GM21381 (cell line): ENCODE measurements at regions not wholly inside any gene's neighbourhood (a gene's known extent, or its start where the extent isn't known, plus 50 kb on each side); places are given as distances from the start of the nearest gene placed in this dataset.

ENCODE experiments used
- ATAC-seq: cut with Tn5 transposase; IDR thresholded peaks from one replicate; pipeline ENCODE4 v1.9.1; 2021; ENCODE audit warnings: mild to moderate bottlenecking, moderate library complexity; ENCODE audit not compliant: unreplicated experiment

DNA sequence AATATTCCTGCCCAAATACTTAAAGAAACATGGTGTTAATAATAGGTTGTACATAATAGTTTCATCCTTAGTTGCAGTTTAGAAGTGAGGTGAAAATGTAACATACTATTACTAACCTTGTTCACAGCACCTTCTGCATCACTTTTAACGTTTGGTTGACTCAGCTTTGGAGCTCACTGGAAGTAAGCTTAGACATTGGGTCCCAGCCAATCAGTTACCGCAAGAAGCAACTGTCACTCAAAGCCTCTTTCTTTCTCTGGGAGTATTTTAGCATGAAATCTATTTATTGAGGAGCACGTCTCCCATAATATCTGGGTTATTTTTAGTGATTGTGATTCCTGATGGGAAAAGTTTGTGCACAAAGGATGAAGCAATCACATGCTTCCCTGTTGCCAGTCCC lies 472.6 kb downstream of the SNAPC1 start:
- ATAC-seq: no peak

DNA sequence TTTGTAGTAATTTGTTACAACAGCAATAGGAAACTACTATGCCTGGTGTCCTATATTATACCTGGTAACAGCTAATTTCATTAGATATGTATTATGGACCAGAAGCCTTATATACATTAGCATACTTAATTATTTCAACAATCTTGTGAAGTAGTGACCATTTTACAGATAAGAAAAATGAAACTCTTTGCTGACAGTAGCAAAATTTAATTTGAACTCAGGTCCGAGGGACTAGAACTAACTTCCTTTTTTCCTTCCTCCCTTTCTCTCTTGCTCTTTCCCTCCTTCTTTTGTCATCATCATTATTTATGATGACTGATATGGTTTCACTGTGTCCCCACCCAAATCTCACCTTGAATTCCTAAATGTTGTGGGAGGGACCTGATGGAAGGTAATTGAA lies 482.0 kb downstream of the SNAPC1 start:
- ATAC-seq: no peak

GRCh38 chr14:62247266-62247665 lies 485.0 kb downstream of the SNAPC1 start:
- no peak for ATAC-seq

DNA sequence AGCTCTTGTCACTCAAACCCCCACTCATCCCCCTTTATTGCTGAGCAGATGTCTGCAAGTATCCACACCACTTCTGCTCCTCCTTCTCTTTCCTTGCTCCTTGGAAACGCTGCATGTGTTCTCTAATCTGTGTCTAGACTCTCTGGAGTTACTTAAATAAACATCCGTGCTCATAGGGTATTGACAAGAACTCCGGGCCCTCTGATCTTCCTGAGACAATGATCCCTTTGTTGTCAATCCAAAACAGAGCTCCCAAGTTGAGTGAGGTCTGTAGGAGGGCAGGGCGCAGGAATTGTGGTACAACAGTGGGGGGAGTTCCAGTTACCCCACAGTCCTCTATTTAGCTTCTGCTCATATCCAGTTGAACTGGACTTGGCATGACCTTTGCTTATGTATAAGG lies 489.0 kb downstream of the SNAPC1 start:
- ATAC-seq: no peak

GRCh38 chr14:62253171-62253570 lies 491.0 kb downstream of the SNAPC1 start:
- ATAC-seq: no peak

DNA sequence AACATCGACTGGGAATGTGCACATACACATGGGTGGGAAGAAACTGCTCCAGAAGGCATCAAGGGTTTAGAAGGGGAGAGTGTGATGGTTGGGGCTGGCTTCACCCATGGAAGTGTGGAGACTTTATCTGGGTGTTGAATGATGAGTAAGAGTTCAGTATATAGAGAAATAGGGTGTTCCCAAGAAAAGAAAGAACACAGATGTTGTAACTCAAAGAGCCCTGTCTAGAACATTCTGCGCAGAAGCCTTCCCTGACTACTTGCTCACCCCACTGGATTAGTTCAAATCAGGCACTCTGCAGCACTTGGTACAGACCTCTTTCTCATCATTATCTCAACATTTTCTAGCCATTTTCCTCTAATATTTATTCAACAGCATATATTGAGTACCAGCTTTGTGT lies 491.7 kb downstream of the SNAPC1 start:
- no peak for ATAC-seq

DNA sequence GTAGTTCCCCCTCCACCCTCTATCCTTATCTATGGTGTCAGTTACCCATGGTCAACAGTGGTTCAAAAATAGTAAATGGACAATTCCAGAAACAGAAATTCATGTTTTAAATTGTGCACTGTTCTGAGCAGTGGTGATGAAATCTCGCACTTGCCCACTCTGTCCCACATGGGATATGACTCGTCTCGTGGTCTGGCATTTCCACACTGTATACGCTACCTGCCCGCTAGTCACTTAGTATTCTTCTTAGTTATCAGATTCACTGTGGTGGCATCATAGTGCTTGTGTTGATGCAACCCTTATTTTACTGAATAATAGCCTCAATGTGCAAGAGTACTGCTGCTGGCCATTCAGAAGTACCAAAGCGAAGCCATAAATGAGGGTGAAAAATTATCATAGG lies 507.0 kb downstream of the SNAPC1 start:
- no peak for ATAC-seq

GRCh38 chr14:62270236-62270635 lies 508.0 kb downstream of the SNAPC1 start:
- ATAC-seq: no peak

DNA sequence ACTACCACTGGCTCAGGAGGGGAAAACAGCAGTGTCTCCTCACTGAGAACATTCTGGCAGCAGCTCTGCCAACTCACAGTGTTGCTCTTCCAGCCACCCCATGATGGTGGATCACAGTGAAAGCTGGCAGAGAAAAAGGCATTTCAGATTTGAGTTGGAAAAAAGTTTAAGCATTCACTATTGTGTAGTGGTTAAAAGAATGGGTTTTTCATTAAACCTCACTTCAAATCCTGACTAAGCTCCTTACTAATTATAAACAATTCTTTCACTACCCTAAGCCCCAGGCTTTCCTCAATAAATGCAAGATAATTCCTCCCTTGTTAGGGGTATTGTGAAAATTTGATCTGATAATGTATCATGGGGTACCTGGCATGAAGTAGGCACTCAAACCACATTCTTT lies 518.1 kb downstream of the SNAPC1 start:
- no peak for ATAC-seq

DNA sequence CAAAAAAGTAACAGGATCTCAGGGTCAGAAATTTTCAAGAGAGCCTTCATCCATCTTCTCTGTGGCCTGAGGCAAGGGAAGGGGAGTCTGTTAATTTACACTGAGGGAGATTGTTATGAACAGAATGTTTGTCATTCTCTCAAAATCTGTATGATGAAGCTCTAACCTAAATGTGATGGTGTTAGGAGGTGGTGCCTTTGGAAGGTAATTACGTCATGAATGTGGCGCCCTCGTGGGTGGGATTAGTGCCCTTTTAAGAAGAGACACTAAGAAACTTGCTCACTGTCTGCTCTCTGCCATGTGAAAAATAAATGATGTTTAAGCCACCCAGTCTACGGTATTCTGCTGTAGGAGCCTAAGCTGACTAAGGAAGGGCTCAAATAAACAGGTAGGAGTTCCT lies 521.6 kb downstream of the SNAPC1 start:
- ATAC-seq: no peak

GRCh38 chr14:62289471-62289870 lies 527.3 kb downstream of the SNAPC1 start:
- ATAC-seq: no peak

GRCh38 chr14:62301080-62301479 lies 538.9 kb downstream of the SNAPC1 start:
- ATAC-seq: no peak

DNA sequence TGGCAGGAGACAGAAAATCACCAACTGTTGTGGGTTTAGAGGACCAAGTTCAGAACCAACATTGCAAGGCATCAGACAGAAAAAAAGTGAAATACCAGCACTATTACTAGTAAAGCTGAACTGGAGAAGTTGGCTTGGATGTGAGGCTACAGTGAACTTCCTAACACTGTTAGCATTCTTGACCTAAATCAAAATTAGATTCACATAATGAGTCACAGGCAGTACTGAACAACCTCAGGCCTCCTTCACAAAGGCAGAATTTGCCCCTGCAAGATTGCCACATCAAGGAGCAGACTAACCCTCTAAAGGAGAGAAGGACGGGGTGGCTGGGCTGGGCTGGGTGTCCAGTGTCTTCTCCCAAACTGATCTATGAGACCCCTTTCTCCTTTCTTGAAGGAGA lies 539.7 kb downstream of the SNAPC1 start:
- no peak for ATAC-seq

DNA sequence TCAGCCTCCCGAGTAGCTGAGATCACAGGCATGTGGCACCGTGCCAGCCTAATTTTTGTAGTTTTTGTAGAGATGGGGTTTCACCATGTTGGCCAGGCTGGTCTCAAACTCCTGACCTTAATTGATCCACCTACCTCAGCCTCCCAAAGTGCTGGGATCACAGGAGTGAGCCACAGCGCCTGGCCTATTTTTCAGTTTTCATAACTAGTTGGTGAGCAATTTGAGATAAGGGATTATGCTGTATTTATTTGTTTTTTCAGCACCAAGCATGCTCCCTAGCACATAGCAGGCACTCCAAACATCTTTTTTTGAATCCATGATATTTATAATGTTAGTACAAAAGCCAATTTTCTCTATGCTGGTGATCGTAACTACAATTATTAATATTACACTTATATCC lies 541.2 kb downstream of the SNAPC1 start:
- no peak for ATAC-seq

DNA sequence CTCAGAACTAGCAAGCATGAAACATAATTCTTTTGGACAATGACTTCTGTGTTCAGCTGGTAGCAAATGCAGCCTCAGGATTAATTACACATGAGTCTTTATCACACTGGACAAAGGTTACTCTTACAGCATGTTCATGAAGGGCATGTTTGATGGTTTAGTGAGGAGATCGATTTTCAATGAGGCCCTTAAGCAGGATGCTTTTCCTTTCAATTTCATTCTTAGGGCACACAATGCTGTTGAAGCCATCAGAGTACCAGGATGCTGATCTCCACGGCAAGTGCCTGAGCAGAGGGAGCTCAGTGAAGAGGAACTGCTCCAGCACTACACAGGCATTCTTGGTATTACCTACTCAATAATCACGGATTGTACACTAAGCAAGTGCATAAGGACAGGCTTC lies 542.0 kb downstream of the SNAPC1 start:
- ATAC-seq: no peak

GRCh38 chr14:62307844-62308243 lies 545.6 kb downstream of the SNAPC1 start:
- ATAC-seq: no peak

DNA sequence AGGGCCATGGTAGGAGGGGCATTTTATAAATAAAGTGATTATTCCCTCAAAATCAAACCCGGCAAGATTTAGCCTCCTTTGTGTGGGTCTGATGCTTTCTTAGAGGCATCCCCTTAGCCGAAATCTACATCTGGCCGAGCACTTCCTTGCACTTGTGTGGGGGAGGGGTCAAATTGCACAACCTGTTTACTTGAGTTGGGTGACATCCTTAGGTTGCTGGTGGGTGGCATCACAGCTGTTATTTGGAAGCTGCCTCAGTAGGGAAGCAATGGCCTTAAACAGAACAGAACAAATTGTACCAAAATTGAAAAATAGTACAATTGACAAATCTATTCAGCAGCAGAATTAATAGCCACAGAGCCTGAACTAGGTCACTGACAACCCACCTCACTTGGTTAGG lies 546.1 kb downstream of the SNAPC1 start:
- ATAC-seq: no peak

DNA sequence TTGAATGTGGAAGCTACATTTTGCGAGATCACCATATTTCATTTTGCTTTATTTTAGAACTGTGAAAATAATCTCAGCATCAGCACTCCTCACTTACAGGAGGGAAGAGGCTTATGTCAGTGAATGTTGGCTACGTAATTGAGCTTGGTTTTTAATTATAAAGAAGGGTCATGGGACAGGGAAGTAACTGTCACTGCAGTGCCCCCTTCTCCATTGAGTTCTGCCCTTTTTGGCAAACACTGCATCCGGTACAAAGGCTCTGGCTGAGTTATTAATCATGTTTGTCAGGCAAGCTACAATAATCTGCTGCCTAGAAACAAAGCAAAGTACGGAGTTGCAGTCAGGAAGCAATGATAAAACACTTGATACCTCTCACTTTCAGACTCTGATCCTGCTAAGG lies 546.7 kb downstream of the SNAPC1 start:
- no peak for ATAC-seq

GRCh38 chr14:62313212-62313611 lies 551.0 kb downstream of the SNAPC1 start:
- no peak for ATAC-seq

DNA sequence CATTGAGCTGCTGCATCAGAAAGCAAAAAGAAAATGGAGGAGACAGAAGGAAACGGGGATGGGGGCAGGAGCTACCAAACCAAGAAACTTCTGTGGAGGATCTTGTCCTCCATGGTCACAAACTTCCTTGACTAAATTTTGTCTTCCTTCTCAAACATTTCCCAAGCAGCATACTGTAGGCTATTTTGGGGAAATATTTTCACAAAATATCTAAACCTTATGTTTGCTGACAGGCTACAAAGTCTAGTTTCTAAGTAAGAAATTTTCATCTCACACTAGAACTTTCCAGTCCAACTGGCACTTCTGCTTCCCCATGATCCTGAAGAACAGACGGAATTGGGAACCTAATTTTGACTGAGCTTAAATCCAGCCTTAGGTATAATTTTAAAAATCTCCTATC lies 552.0 kb downstream of the SNAPC1 start:
- no peak for ATAC-seq

DNA sequence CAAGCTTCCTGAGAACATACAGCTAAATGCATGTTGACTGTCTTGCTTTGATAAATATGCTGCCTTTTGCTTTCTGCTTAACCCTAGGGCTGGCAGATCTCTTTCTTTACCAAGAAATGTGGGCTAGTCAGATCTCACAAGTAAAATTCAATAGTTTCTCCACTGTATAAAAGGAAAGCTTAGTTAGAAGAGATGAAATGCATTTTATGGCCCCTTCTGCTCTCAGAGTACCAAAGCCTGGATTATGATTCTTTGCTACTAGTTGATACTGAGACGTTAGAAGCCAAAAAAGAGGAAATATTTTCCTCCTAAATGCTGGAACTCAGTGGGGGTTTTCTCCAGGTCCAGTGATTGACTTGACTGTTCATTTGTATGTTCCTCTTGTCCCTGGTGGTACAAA lies 552.7 kb downstream of the SNAPC1 start:
- no peak for ATAC-seq

DNA sequence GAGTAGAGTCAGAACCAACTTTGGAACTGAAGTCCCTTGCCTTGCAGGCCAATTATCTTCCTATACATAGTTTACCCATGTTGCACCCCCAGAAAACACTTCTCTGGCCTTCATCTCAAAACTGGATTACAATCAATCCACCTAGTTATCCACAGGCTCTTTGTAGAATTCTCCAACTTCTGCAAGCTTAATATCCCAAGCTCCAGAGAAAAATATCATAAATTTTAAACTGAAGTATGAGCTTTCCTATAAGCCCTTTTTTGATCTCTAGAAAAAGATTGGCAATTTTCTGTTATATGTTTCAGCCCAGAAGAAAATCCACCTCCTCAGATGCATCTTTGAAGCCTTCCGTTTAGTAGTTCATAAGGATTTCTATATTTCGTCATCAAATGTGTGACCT lies 553.4 kb downstream of the SNAPC1 start:
- ATAC-seq: no peak

DNA sequence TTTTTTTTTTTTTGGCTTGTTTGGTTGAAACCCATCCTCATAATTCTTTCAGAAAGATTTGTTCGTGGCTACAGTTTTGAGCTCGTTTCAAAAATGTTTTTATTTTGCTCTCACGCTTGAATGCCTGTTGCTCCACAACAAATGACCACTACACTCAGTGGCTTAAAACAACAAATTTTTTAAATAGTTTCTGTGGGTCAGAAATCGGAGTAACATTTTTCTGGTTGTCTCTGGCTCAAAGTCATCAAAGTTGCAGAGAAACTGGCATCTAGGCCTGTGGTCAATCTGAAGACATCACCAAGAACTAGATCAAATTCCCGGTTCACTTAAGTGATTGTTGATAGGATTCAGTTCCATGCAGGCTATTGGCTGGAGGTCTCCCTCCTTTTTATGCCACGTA lies 560.0 kb downstream of the SNAPC1 start:
- no peak for ATAC-seq

DNA sequence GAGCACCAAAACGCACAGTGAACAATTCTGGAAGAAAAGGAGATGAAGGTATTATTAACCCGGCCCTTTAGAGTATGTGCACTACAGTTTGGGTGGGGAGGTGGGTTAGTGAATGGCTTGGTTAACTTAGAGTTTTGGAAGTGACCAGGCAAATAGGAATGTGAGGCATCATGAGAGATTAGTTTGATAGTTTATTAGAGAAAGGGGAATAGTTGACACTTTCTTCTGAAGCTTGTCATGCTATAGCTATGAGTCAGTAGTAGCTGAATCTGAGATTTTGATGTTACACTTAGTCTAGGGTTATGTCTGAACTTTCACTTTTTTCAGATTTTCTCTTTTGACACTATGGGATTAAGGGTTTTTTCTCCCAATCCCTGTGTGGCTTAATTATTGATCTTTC lies 567.2 kb downstream of the SNAPC1 start:
- no peak for ATAC-seq
